ENCODE measurements at regions not wholly inside any gene's neighbourhood (a gene's known extent, or its start where the extent isn't known, plus 50 kb on each side); places are given as distances from the start of the nearest gene placed in this dataset.

DNA sequence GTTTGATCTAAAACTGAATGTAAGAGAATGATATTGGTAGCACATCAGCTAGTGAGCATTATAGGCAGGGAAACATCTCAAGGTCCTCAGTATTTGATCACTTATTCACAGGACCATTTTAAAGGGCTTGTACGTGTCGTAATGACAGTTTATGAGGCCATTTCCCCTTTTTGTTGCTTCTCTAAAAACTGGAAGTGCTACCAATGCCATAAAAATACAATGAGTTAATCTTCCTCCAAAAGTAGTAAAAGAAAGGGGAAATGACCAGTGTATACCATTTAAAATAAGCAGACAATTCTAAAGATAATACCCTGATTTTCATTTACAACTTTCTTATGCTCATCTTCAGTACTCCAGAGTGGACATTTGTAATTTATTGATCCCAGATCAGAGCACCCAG, 285.8 kb upstream of the PCSK5 start:
- Histone ChIP-seq H3F3A (ENCODE audit: insufficient read depth, low read length, poor library complexity, severe bottlenecking) (no peaks in the 10 kb centered on the region), H3K9ac (ENCODE audit: low read length) (no peak overlapping the region), H3K9me2 (ENCODE audit: insufficient read depth, low read length) (no peaks in the 10 kb centered on the region)

DNA sequence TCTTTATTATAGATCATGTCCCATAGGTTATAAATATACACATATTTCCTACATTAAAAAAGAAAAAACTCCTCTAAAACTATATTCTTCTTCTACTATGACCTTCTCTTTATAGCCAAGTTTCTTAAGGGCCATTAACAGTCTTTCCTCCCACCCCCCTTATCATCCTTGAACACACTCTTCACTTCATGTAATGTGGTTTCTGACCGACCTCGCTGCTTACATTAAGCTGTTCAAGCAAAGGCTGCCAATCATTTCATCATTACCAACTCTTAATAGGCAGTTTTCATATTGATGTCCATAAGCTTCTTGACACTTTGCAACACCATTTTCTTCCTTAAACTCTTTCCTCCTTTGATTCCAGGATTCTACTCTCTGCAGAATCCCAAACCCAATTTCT, 283.0 kb upstream of the PCSK5 start:
- Histone ChIP-seq H3K4me3 (ENCODE audit: low read length) (no peak overlapping the region), H3K9me2 (ENCODE audit: insufficient read depth, low read length) (no peaks in the 10 kb centered on the region), H2AFZ (ENCODE audit: low read depth, low read length) (no peak overlapping the region), H4K20me1 (ENCODE audit: insufficient read depth) (no peaks in the 10 kb centered on the region), H3K27ac (ENCODE audit: low read length) (no peak overlapping the region), H3K4me2 (ENCODE audit: low read length) (no peak overlapping the region), H3K36me3 (ENCODE audit: insufficient read depth, low read length) (no peaks in the 10 kb centered on the region), H3F3A (ENCODE audit: insufficient read depth, low read length, poor library complexity, severe bottlenecking) (no peaks in the 10 kb centered on the region), H3K27me3 (ENCODE audit: insufficient read depth, low read depth, low read length) (no peaks in the 10 kb centered on the region), H3K79me2 (replicated peaks; ENCODE audit: insufficient read depth, low read length) (no peaks in the 10 kb centered on the region), H3K9ac (ENCODE audit: low read length) (no peak overlapping the region), H3K9me3 (ENCODE audit: low read length) (no peaks in the 10 kb centered on the region)
- TF ChIP-seq RAD21 (conservative IDR thresholded peaks at IDR 0.05) (no peak), REST (IDR thresholded peaks at IDR 0.05; ENCODE audit: borderline replicate concordance) (no peak), TAF1 (IDR thresholded peaks at IDR 0.05; ENCODE audit: low read depth) (no peak), CTCF (IDR thresholded peaks at IDR 0.05; ENCODE audit: poor library complexity, severe bottlenecking) (no peak), POLR2AphosphoS5 (IDR thresholded peaks at IDR 0.05) (no peak), EP300 (conservative IDR thresholded peaks at IDR 0.05; ENCODE audit: poor library complexity, severe bottlenecking) (no peak), MXI1 (conservative IDR thresholded peaks at IDR 0.05; ENCODE audit: poor library complexity, severe bottlenecking) (no peak), EZH2 (IDR thresholded peaks at IDR 0.05; ENCODE audit: borderline replicate concordance, insufficient read depth, low read length, poor library complexity, severe bottlenecking) (no peak), SMC3 (conservative IDR thresholded peaks at IDR 0.05; ENCODE audit: poor library complexity) (no peak)

More for the DNA sequence above, 285.8 kb upstream of the PCSK5 start:
- Histone ChIP-seq H3K4me2 (ENCODE audit: low read length) (no peak overlapping the region), H4K20me1 (ENCODE audit: insufficient read depth) (no peaks in the 10 kb centered on the region), H3K79me2 (replicated peaks; ENCODE audit: insufficient read depth, low read length) (no peaks in the 10 kb centered on the region), H3K9me3 (ENCODE audit: low read length) (no peaks in the 10 kb centered on the region), H3K36me3 (ENCODE audit: insufficient read depth, low read length) (no peaks in the 10 kb centered on the region), H2AFZ (ENCODE audit: low read depth, low read length) (no peak overlapping the region), H3K27ac (ENCODE audit: low read length) (no peak overlapping the region), H3K4me3 (ENCODE audit: low read length) (no peak overlapping the region), H3K27me3 (ENCODE audit: insufficient read depth, low read depth, low read length) (no peaks in the 10 kb centered on the region)
- no peak for TF ChIP-seq TAF1 (IDR thresholded peaks at IDR 0.05; ENCODE audit: low read depth)
- no peak for TF ChIP-seq MXI1 (conservative IDR thresholded peaks at IDR 0.05; ENCODE audit: poor library complexity, severe bottlenecking)
- TF ChIP-seq RAD21 (conservative IDR thresholded peaks at IDR 0.05), result no peak
- no peak for TF ChIP-seq SMC3 (conservative IDR thresholded peaks at IDR 0.05; ENCODE audit: poor library complexity)

DNA sequence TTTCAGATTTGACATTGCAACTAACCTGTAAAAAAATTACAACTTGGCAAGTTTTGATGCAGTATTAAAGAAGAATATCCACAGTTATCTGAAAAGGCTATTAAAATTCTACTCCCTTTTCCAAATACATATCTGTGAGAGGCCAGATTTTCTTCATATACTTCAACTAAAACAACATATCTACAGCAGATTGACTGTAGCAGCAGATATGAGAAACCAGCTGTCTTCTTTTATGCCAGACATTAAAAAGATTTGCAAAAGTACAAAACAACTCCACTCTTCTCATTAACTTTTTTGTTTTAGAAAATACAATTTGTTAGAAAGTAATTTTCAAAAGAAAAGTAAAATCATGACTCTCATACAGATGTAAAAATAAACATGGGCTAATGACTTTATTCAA, 281.1 kb upstream of the PCSK5 start:
- Histone ChIP-seq H3K9me2 (ENCODE audit: insufficient read depth, low read length) (no peaks in the 10 kb centered on the region), H3K27ac (ENCODE audit: low read length) (no peak overlapping the region), H3K4me3 (ENCODE audit: low read length) (no peak overlapping the region), H3K9ac (ENCODE audit: low read length) (no peak overlapping the region), H2AFZ (ENCODE audit: low read depth, low read length) (no peak overlapping the region), H3K4me2 (ENCODE audit: low read length) (no peak overlapping the region), H3K27me3 (ENCODE audit: insufficient read depth, low read depth, low read length) (no peaks in the 10 kb centered on the region), H3K9me3 (ENCODE audit: low read length) (no peaks in the 10 kb centered on the region), H3K79me2 (replicated peaks; ENCODE audit: insufficient read depth, low read length) (no peaks in the 10 kb centered on the region), H3K36me3 (ENCODE audit: insufficient read depth, low read length) (no peaks in the 10 kb centered on the region), H4K20me1 (ENCODE audit: insufficient read depth) (no peaks in the 10 kb centered on the region), H3F3A (ENCODE audit: insufficient read depth, low read length, poor library complexity, severe bottlenecking) (no peaks in the 10 kb centered on the region)
- no peak for TF ChIP-seq CTCF (IDR thresholded peaks at IDR 0.05; ENCODE audit: poor library complexity, severe bottlenecking)
